ENCODE measurements at regions not wholly inside any gene's neighbourhood (a gene's known extent, or its start where the extent isn't known, plus 50 kb on each side); places are given as distances from the start of the nearest gene placed in this dataset.
"Not testable (repeated sequence)": the region's sequence is repeated elsewhere in the genome, so short reads cannot be mapped to it uniquely, and the experiment has no call there.

DNA sequence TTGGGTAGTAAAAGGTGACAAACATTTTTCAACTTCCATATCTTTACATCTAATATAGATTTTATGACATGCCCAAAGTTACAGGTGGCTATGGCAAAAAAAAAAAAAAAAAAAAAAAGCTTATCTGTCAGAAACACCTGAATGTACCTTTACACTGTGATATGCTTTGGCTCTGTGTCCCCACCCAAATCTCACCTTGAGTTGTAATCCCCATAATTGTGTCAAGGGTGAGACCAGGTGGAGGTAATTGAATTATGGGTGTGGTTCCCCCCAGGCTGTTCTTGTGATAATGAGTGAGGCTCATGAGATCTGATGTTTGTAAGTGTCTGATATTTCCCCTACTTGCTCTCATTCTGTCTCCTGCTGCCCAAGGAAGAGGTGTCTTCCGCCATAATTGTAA, 139.6 kb upstream of the LRRC61 start:
- TF ChIP-seq EZH2phosphoT487 (IDR thresholded peaks at IDR 0.05; ENCODE audit: low read depth); CTCF (IDR thresholded peaks at IDR 0.05; ENCODE audit: low read depth, low read length): not testable (repeated sequence)
